Body of pancreas (tissue), 4 donors: ENCODE measurements at regions not wholly inside any gene's neighbourhood (a gene's known extent, or its start where the extent isn't known, plus 50 kb on each side); places are given as distances from the start of the nearest gene placed in this dataset.

Source experiments
- POLR2A ChIP-seq, 3 donors: fragments of 450-650 bp; IDR thresholded peaks; one replicate each; pipeline ENCODE4 v1.6.1; 2016; ENCODE audit warnings: antibody characterized with exemption in 3 of 3, mild to moderate bottlenecking in 2 of 3
- TF ChIP-seq, protein P1 (sequence below), 7 experiments: fragments of 450-650 bp in 4 of 7; fragments of 200-600 bp in 3 of 7; sonication (generic) in 3 of 7; IDR thresholded peaks; one replicate each; pipeline ENCODE4 v1.5.1; 2016 to 2019; ENCODE audit warnings: antibody characterized with exemption in 7 of 7

DNA sequence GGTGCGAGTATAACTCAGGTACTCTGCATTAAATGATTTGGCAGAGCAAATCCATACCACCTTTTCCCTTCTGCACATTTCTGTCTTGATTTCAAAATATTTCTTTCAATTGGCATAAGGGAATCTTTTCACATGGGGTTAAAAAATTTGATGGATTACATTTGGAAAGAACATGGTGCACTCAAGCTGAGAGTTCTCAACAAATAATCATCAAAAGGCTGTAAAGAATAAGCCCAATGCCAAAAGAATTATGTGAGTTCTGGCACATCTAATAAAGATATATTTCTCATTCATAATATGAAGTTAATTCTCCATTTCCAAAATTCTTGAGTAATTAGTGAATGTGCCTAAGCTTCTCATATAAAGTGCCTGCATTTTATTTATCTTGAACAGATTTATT, 223.1 kb downstream of the GPR37 start:
- TF ChIP-seq, protein P1, sequence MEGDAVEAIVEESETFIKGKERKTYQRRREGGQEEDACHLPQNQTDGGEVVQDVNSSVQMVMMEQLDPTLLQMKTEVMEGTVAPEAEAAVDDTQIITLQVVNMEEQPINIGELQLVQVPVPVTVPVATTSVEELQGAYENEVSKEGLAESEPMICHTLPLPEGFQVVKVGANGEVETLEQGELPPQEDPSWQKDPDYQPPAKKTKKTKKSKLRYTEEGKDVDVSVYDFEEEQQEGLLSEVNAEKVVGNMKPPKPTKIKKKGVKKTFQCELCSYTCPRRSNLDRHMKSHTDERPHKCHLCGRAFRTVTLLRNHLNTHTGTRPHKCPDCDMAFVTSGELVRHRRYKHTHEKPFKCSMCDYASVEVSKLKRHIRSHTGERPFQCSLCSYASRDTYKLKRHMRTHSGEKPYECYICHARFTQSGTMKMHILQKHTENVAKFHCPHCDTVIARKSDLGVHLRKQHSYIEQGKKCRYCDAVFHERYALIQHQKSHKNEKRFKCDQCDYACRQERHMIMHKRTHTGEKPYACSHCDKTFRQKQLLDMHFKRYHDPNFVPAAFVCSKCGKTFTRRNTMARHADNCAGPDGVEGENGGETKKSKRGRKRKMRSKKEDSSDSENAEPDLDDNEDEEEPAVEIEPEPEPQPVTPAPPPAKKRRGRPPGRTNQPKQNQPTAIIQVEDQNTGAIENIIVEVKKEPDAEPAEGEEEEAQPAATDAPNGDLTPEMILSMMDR (IDR thresholded peaks at IDR 0.05) = no peak
- no peak for TF ChIP-seq POLR2A (IDR thresholded peaks at IDR 0.05)
